GDM1 (cell line): ENCODE measurements at regions not wholly inside any gene's neighbourhood (a gene's known extent, or its start where the extent isn't known, plus 50 kb on each side); places are given as distances from the start of the nearest gene placed in this dataset.
"Not testable (repeated sequence)": the region's sequence is repeated elsewhere in the genome, so short reads cannot be mapped to it uniquely, and the experiment has no call there.

Experiments used
- DNase-seq: peaks from one replicate; lab custom pipeline; 2025; lab: John Stamatoyannopoulos, UW

GRCh38 chr9:135173066-135173465 is 85.6 kb downstream of the OLFM1 start:
- DNase-seq, result no peak

- DNase-seq, result no peak
These were observed 86.8 kb downstream of the OLFM1 start for GRCh38 chr9:135174248-135174647.

- no peak for DNase-seq
These were observed 87.5 kb downstream of the OLFM1 start for GRCh38 chr9:135174981-135175380.

GRCh38 chr9:135176284-135176683 is 88.8 kb downstream of the OLFM1 start:
- no peak for DNase-seq

GRCh38 chr9:135177562-135177961 is 90.1 kb downstream of the OLFM1 start:
- DNase-seq, result not testable (repeated sequence)

- no peak for DNase-seq
These were observed 91.0 kb downstream of the OLFM1 start for GRCh38 chr9:135178498-135178897.

- no peak for DNase-seq
These were observed 91.6 kb downstream of the OLFM1 start for GRCh38 chr9:135179041-135179440.

GRCh38 chr9:135179976-135180375 is 92.5 kb downstream of the OLFM1 start:
- no peak for DNase-seq

GRCh38 chr9:135180586-135180985 is 93.1 kb downstream of the OLFM1 start:
- DNase-seq, result no peak

- no peak for DNase-seq
These were observed 93.9 kb downstream of the OLFM1 start for GRCh38 chr9:135181336-135181735.

GRCh38 chr9:135181841-135182240 is 94.4 kb downstream of the OLFM1 start:
- DNase-seq, result not testable (repeated sequence)

GRCh38 chr9:135183069-135183468 is 95.6 kb downstream of the OLFM1 start:
- DNase-seq, result no peak

GRCh38 chr9:135183528-135184180 is 96.2 kb downstream of the OLFM1 start:
- no peak for DNase-seq

- DNase-seq, result no peak
These were observed 96.9 kb downstream of the OLFM1 start for GRCh38 chr9:135184181-135185053.

GRCh38 chr9:135185060-135185459 is 97.6 kb downstream of the OLFM1 start:
- DNase-seq, result no peak

GRCh38 chr9:135186248-135187164 is 99.0 kb downstream of the OLFM1 start:
- no peak for DNase-seq

- DNase-seq, result no peak
These were observed 99.9 kb downstream of the OLFM1 start for GRCh38 chr9:135187365-135187764.

GRCh38 chr9:135188681-135189151 is 101.2 kb downstream of the OLFM1 start:
- no peak for DNase-seq

- no peak for DNase-seq
These were observed 102.0 kb downstream of the OLFM1 start for GRCh38 chr9:135189497-135189896.

- DNase-seq, result no peak
These were observed 103.5 kb downstream of the OLFM1 start for GRCh38 chr9:135190789-135191577.

- DNase-seq, result no peak
These were observed 105.2 kb downstream of the OLFM1 start for GRCh38 chr9:135192686-135193085.
